ENCODE measurements at regions not wholly inside any gene's neighbourhood (a gene's known extent, or its start where the extent isn't known, plus 50 kb on each side); places are given as distances from the start of the nearest gene placed in this dataset.

DNA sequence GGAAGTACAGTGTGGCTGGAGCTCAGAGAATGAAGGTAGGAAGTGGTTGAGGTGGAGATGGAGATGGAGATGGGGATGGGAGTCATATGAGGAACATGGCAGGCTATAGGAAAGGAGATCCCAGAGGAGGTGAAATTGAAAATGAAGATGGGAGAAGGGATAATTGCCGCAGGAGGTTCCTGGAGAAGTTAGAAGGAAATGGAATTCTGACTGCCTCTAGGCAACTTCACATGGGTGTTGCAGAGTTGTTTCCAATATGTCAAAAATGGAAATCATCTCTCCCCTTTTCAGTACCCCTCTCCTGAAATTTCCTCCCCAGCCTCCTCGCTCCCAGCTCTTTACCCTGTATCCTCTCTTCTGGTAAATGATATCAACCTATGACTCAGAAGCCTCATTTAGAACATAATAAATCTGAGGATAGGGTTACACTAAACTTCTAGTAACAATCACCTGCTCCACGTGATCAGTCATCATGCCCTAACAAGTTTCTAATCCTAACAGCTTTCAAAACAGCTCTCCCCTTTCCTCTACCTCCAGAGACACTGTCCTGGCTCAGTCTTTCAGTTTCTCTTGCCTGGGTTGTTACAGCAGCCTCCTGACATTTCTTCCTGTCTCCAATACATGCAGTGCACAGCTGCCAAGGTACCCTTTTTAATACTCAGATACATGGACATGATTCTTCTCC, 201.9 kb upstream of the RBMS1 start:
- intact Hi-C loops (cut with DNase I) = no loop called here
- no peaks in the 10 kb centered on the region for H3K27me3 ChIP-seq
- TF ChIP-seq CTCF (IDR thresholded peaks at IDR 0.05) (no peak), POLR2A (IDR thresholded peaks at IDR 0.05) (no peak)
- no peaks in the 10 kb centered on the region for H3K9me3 ChIP-seq (replicated peaks in 1 of 3)
- 77 to 88% (median 80%) methylated on average over 3 of the region's 3 CpGs for WGBS, 4 donors
- no peaks in the 10 kb centered on the region for H3K36me3 ChIP-seq (replicated peaks in 1 of 2)
- DNase-seq = no peak
- H3K27ac ChIP-seq = no peak overlapping the region
- no peak overlapping the region for H3K4me3 ChIP-seq
- H3K4me1 ChIP-seq (replicated peaks in 1 of 2) = no peaks in the 10 kb centered on the region

DNA sequence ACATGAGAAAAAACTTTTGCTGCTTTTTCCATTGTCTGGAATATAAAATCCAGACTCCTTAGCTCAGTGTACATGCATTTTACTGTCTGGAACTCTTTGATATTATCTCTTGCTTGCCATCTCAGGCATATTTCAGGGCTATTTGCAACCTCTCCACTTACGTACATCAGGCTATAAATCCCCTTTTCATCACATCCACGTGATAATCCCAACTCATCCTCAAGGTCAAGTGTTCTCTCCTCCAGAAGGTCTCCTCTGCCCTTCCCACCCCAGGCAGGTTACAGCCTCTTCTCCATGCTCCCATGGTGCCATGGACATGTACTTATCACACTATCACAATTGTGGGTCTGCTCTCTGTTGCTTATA, 202.5 kb upstream of the RBMS1 start:
- intact Hi-C loops (cut with DNase I) = no loop called here

DNA sequence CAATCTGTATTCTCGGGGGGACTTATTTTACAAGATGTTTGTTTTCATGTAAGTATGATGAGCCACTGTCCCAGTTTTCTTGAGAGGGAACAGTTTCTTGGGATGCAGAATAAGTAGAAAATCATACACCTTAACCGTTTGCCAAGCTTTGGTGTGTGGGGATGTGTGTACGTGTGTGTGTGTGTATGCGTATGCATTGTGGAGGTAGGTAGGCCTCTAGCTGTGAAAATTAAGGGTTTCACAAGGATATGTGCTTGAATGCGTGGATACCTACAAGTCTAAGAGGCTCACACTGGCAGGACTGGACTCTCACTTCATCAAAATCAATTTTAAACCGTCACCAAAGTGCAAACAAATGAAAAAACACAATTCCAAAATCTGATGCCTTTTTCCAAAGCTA, 204.2 kb upstream of the RBMS1 start:
- 88 to 95% (median 90%) methylated on average over 6 of the region's 6 CpGs for WGBS, 4 donors
- TF ChIP-seq CTCF (IDR thresholded peaks at IDR 0.05) (no peak), POLR2A (IDR thresholded peaks at IDR 0.05) (no peak)
- Histone ChIP-seq H3K4me1 (replicated peaks in 1 of 2) (no peaks in the 10 kb centered on the region), H3K4me3 (no peak overlapping the region), H3K9me3 (replicated peaks in 1 of 3) (no peaks in the 10 kb centered on the region), H3K36me3 (replicated peaks in 1 of 2) (no peaks in the 10 kb centered on the region), H3K27me3 (no peaks in the 10 kb centered on the region), H3K27ac (no peak overlapping the region)
- no peak for DNase-seq
- intact Hi-C loops (cut with DNase I) = no loop called here

More for the DNA sequence above, 202.5 kb upstream of the RBMS1 start:
- no peaks in the 10 kb centered on the region for H3K4me1 ChIP-seq (replicated peaks in 1 of 2)
- H3K27ac ChIP-seq = no peak overlapping the region
- no peak for TF ChIP-seq POLR2A (IDR thresholded peaks at IDR 0.05)
- TF ChIP-seq CTCF (IDR thresholded peaks at IDR 0.05) = no peak
- H3K9me3 ChIP-seq (replicated peaks in 1 of 3) = no peaks in the 10 kb centered on the region
- DNase-seq = no peak
- no peaks in the 10 kb centered on the region for H3K27me3 ChIP-seq
- 47 to 60% (median 56%) methylated on average over 2 of the region's 2 CpGs for WGBS, 4 donors
- no peaks in the 10 kb centered on the region for H3K36me3 ChIP-seq (replicated peaks in 1 of 2)
- no peak overlapping the region for H3K4me3 ChIP-seq

GRCh38 chr2:160700021-160700814, 206.6 kb upstream of the RBMS1 start:
- Histone ChIP-seq H3K4me3 (no peak overlapping the region), H3K4me1 (replicated peaks in 1 of 2) (no peaks in the 10 kb centered on the region), H3K27me3 (no peaks in the 10 kb centered on the region), H3K9me3 (replicated peaks in 1 of 3) (no peaks in the 10 kb centered on the region), H3K36me3 (replicated peaks in 1 of 2) (no peaks in the 10 kb centered on the region), H3K27ac (no peak overlapping the region)
- 32 to 54% (median 35%) methylated on average over 1 of the region's 1 CpG for WGBS, 4 donors
- no peak for DNase-seq
- intact Hi-C loops (cut with DNase I) = no loop called here
- TF ChIP-seq POLR2A (IDR thresholded peaks at IDR 0.05) (no peak), CTCF (IDR thresholded peaks at IDR 0.05) (no peak)
